CD4-positive, alpha-beta T cell (primary cell): ENCODE measurements at regions not wholly inside any gene's neighbourhood (a gene's known extent, or its start where the extent isn't known, plus 50 kb on each side); places are given as distances from the start of the nearest gene placed in this dataset.

Source experiments
- ATAC-seq: fragments of 200-7000 bp; cut with Tn5 transposase; one replicate; pipeline ENCODE4 v1.10.0; 2022; ENCODE audit warnings: mild to moderate bottlenecking; ENCODE audit not compliant: poor library complexity
- CTCF ChIA-PET: fragments of 350-600 bp; sonication (Branson Sonifier 250); formaldehyde crosslinking; loops from one replicate; lab custom pipeline; 2021; ENCODE audit warnings: antibody characterized with exemption, inconsistent platforms; lab: Charles Lee
- POLR2A ChIA-PET: fragments of 350-600 bp; sonication (Branson Sonifier 250); formaldehyde crosslinking; loops from one replicate; lab custom pipeline; 2021; ENCODE audit warnings: antibody characterized with exemption, inconsistent platforms; lab: Charles Lee
- DNase-seq, 14 experiments: peaks; one replicate each; pipeline ENCODE4 v3.0.0-alpha.2; 2013 to 2020; ENCODE audit warnings: mixed read lengths in 2 of 14
- H3K27ac ChIP-seq, 2 donors: one replicate each; pipeline versions ENCODE4 v1.5.1 to v1.7.0; 2013; ENCODE audit warnings: low read length in 2 of 2, low read depth in 1 of 2, mild to moderate bottlenecking in 1 of 2
- H3K27me3 ChIP-seq, 2 experiments: 1 replicate in 1 of 2; 2 replicates in 1 of 2; pipeline versions ENCODE4 v1.6.1 to v1.7.0; 2013; ENCODE audit warnings: low read length in 2 of 2, control low read depth in 1 of 2, mild to moderate bottlenecking in 1 of 2, moderate library complexity in 1 of 2; ENCODE audit not compliant: insufficient read depth in 2 of 2, control insufficient read depth in 1 of 2
- H3K36me3 ChIP-seq: one replicate; pipeline ENCODE4 v1.6.1; 2013; ENCODE audit warnings: low read length, control low read depth; ENCODE audit not compliant: insufficient read depth
- H3K4me1 ChIP-seq: one replicate; pipeline ENCODE4 v1.6.1; 2013; ENCODE audit warnings: low read length, control low read depth; ENCODE audit not compliant: insufficient read depth
- H3K4me3 ChIP-seq: one replicate; pipeline ENCODE4 v1.5.1; 2013; ENCODE audit warnings: mild to moderate bottlenecking, low read length, moderate library complexity
- H3K9me3 ChIP-seq, 2 experiments: 1 replicate in 1 of 2; 2 replicates in 1 of 2; pipeline versions ENCODE4 v1.6.1 to v1.7.0; 2013; ENCODE audit warnings: low read length in 2 of 2, mild to moderate bottlenecking in 2 of 2, control low read depth in 1 of 2, moderate library complexity in 1 of 2; ENCODE audit not compliant: control insufficient read depth in 1 of 2, insufficient read depth in 1 of 2
- H3K27ac Mint-ChIP-seq: one replicate; pipeline ENCODE4 v1.8.0; 2020; ENCODE audit warnings: mixed read lengths
- H3K27me3 Mint-ChIP-seq: one replicate; pipeline ENCODE4 v1.8.0; 2021; ENCODE audit warnings: mixed read lengths
- H3K36me3 Mint-ChIP-seq: one replicate; pipeline ENCODE4 v1.8.0; 2021; ENCODE audit warnings: low read depth, mixed read lengths
- H3K4me1 Mint-ChIP-seq: one replicate; pipeline ENCODE4 v1.8.0; 2021; ENCODE audit warnings: low read depth, mixed read lengths
- H3K4me3 Mint-ChIP-seq: one replicate; pipeline ENCODE4 v1.8.0; 2020; ENCODE audit warnings: mild to moderate bottlenecking, mixed read lengths
- H3K9me3 Mint-ChIP-seq: one replicate; pipeline ENCODE4 v1.8.0; 2020; ENCODE audit warnings: mixed read lengths
- CTCF ChIP-seq: fragments of 200-600 bp; IDR thresholded peaks from one replicate; pipeline ENCODE4 v1.8.0; 2022; ENCODE audit warnings: antibody characterized with exemption, mild to moderate bottlenecking
- intact Hi-C, 2 experiments: fragments of 100-400 bp; cut with DNase I in 1 of 2; cut with micrococcal nuclease in 1 of 2; formaldehyde crosslinking; loops; one replicate each; pipeline versions ENCODE4 v1.15.1 to v1.9.0; 2023 to 2025; cut with DNase I, micrococcal nuclease

DNA sequence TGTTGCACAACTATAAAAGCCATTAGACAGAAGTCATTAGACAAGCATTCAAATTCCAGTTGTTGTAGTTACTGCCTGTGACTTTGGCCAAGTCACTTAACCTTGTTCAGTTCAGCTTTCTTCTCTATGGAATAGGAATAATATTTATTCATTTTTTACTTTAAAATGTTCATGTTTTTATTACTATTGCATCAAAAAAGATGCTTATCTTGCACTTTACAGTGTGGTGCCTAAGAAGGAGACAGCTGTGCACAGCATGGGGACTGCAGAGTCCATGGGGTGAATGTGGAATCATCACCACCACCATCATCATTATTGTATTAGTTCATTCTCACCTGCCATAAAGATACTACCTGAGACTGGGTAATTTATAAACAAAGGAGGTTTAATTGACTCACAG lies 504.2 kb downstream of the SOX2 start:
- ChIA-PET POLR2A (no interaction called here), CTCF (no interaction called here)
- intact Hi-C loops: no loop called here
- H3K27me3 ChIP-seq: no peaks in the 10 kb centered on the region
- H3K9me3 ChIP-seq: no peaks in the 10 kb centered on the region
- ATAC-seq: no peak
- no peak for DNase-seq
- no peaks in the 10 kb centered on the region for H3K36me3 Mint-ChIP-seq
- no peaks in the 10 kb centered on the region for H3K27me3 Mint-ChIP-seq
- no peaks in the 10 kb centered on the region for H3K4me1 Mint-ChIP-seq
- H3K4me3 Mint-ChIP-seq: no peak overlapping the region
- no peak overlapping the region for H3K27ac Mint-ChIP-seq
- no peak overlapping the region for H3K27ac ChIP-seq
- no peaks in the 10 kb centered on the region for H3K36me3 ChIP-seq
- H3K9me3 Mint-ChIP-seq: no peaks in the 10 kb centered on the region
- no peak overlapping the region for H3K4me3 ChIP-seq
- no peaks in the 10 kb centered on the region for H3K4me1 ChIP-seq
- no peak for TF ChIP-seq CTCF

GRCh38 chr3:182216311-182216970 lies 504.7 kb downstream of the SOX2 start:
- Mint-ChIP-seq H3K4me1 (no peaks in the 10 kb centered on the region), H3K27ac (no peak overlapping the region), H3K4me3 (no peak overlapping the region), H3K27me3 (no peaks in the 10 kb centered on the region), H3K36me3 (no peaks in the 10 kb centered on the region), H3K9me3 (no peaks in the 10 kb centered on the region)
- Histone ChIP-seq H3K36me3 (no peaks in the 10 kb centered on the region), H3K27ac (no peak overlapping the region), H3K4me1 (no peaks in the 10 kb centered on the region), H3K4me3 (no peak overlapping the region), H3K27me3 (no peaks in the 10 kb centered on the region), H3K9me3 (no peaks in the 10 kb centered on the region)
- CTCF ChIA-PET: no interaction called here
- intact Hi-C loops: no loop called here
- no peak for TF ChIP-seq CTCF
- no peak for ATAC-seq
- POLR2A ChIA-PET: no interaction called here
- no peak for DNase-seq

- Mint-ChIP-seq H3K36me3 (no peaks in the 10 kb centered on the region), H3K27ac (no peak overlapping the region), H3K27me3 (no peaks in the 10 kb centered on the region), H3K4me3 (no peak overlapping the region), H3K9me3 (no peaks in the 10 kb centered on the region), H3K4me1 (no peaks in the 10 kb centered on the region)
- Histone ChIP-seq H3K27ac (no peak overlapping the region), H3K4me3 (no peak overlapping the region), H3K36me3 (no peaks in the 10 kb centered on the region), H3K9me3 (no peaks in the 10 kb centered on the region), H3K4me1 (no peaks in the 10 kb centered on the region), H3K27me3 (no peaks in the 10 kb centered on the region)
- intact Hi-C loops: no loop called here
- CTCF ChIA-PET: no interaction called here
- DNase-seq: no peak
- no peak for ATAC-seq
- POLR2A ChIA-PET: no interaction called here
- TF ChIP-seq CTCF: no peak
Observed at GRCh38 chr3:182220013-182220412, 508.3 kb downstream of the SOX2 start.
